HG03280 (cell line): ENCODE measurements at regions not wholly inside any gene's neighbourhood (a gene's known extent, or its start where the extent isn't known, plus 50 kb on each side); places are given as distances from the start of the nearest gene placed in this dataset.

ENCODE experiments used
- ATAC-seq: cut with Tn5 transposase; IDR thresholded peaks from one replicate; pipeline ENCODE4 v1.9.1; 2021; ENCODE audit warnings: mild to moderate bottlenecking, moderate library complexity; ENCODE audit not compliant: unreplicated experiment

DNA sequence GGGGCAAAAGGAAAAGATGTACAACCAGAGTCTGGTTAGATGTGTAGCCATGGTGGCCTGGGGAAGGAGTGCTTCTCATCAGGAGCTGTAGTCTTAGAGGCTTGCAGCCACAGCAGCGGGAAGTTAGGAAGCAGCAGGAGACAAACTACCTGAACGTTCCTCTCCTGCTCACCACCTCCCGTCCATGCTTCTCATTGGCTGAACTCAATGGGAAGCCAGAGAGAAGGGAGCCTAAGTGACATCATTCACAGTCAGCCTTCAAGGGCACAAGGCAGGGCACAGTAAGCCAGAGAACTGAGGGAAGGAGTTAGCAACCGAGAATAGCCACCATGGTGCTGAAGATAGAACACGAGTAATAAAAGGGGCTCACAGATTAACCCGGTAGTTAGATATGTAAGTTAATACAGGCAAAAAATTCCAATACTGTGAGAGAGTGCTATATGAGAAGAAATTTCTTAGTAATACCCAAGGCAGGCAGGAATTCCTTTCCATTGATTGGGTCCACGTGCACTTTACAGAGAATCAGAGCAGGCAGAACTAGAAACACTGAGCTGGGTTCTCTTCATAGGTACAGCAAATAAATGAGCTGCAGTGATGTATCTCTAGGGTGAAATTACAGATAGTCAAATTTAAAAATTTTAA, 391.5 kb upstream of the DACH1 start:
- no peak for ATAC-seq

DNA sequence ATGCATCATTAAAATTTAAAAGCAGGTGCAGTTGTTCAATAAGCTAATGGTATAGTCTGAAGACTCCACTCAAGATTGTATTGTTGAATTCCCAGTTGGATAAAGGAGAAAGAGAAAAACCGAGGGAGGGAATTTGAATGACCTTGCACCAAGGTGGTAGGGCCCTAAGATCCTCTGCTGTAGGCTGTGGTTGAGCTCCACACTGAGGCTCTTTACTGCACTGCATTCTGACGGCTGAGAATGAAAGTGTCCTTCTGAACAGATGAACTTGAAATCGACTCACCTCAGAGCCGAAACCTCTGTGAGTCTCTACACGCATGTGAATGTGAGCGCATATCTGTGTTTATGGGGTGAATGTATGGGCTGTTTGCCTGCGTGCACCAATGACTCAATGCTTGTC, 388.9 kb upstream of the DACH1 start:
- ATAC-seq, result no peak

GRCh38 chr13:72253754-72254153, 386.8 kb upstream of the DACH1 start:
- no peak for ATAC-seq

GRCh38 chr13:72246396-72246795, 379.4 kb upstream of the DACH1 start:
- no peak for ATAC-seq

- ATAC-seq, result no peak
Observed at GRCh38 chr13:72244788-72245187, 377.8 kb upstream of the DACH1 start.

GRCh38 chr13:72230131-72230530, 363.1 kb upstream of the DACH1 start:
- ATAC-seq, result no peak

GRCh38 chr13:72229067-72229466, 362.1 kb upstream of the DACH1 start:
- no peak for ATAC-seq

DNA sequence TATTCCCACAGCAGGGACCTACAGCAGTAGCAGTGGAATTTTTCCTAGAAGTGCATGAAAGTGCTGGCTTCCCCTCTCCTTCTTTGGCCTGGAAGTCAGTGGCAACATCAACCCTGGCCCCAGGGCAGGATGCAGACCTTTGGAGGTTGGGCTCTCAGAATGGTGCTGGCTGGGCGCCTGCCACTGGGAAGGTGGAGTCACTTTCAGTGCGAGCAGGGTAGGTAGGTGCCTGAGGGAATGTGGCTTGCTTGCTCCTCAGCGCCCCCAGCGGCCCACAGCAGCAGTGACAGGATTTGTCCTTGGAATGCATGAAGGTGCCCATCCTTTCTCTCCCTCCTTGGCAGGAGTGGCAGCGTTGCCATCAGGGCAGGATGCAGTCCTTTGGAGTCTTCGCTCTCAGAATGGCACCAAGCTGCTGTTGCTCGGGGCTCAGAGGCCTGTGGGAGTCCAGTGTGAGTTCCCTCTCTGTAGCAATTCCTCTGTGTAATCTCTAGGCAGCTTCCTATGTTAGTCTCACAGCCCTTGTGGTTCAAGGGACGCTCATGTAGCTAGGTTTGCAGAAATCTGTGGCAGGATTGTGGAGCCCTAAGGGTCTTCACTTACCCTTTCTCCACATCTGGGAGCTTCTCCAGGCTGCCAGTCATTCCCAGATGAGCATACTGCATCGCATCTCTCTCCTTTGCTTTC, 354.4 kb upstream of the DACH1 start:
- ATAC-seq, result no peak

DNA sequence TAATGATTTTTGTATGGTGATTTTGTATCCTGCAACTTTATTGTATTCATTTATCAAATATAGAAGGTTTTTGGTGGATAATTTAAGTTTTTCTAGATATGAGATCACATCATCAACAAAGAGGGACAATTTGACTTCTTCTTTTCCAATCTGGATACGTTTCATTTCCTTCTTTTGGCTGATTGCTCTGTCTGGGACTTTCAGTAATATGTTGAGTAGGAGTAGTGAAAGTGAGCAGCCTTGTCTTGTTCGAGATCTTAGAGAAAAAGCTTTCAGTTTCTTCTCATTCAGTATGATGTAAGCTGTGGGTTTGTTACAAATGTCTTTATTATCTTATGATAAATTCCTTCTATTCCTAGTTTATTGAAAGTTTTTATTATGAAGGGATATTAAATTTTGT, 352.0 kb upstream of the DACH1 start:
- no peak for ATAC-seq

DNA sequence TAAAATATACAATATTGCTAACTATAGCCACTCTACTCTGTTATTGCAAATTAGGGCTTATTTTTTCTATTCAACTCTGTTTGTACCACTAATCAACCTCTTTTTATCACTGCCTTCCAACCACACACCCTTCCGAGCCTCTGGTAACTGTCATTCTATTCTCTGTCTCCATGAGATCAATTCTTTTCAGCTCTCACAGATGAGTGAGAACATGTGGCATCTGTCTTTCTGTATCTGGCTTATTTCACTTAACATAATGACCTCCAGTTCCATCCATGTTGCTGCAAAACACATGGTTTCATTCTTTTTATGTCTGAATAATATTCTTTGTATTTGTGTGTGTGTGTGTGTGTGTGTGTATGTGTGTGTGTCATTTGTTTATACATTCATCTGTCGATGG, 350.1 kb upstream of the DACH1 start:
- ATAC-seq, result no peak

DNA sequence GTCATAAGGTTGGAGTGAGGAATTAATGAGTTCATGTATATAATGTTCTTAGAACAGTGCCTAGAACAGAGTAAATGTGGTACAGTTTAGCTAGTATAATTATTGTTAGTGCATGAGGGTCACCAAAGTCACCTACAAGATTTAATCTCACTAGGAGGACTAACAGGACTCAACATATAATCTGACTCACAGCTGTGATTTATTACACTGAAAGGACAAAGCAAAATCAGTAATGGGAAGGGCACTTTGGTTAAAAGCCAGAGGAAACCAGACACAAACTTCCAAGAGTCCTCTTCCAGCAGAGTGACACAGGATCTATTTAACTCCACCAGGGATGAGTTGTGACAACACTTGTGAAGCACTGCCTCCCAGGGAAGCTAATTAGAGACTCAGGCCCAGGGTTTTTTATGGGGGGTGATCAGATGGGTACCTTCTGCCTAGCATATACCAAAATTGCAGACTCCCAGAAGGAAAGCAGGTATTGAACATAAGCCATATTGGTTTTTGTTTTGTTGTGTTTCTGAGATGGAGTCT, 341.2 kb upstream of the DACH1 start:
- ATAC-seq, result no peak

DNA sequence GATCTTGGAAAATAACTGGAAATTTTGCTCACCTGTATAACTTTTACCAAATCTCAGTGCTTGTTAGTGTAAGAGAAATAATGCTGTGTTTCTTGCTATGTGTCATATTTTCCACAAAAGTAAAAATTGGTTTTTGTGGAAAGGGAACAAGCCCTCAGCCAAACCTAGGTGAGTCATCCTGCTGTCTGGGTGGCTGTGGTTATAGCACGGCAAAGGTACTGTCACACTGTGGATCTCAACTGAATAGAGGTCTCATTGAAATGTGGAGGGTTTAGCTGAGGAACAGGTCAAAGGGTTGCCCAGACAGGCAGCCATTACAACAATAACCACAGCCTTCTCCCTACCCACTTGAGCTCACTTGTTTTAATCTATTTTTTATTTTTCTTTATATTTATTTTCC, 338.8 kb upstream of the DACH1 start:
- no peak for ATAC-seq

GRCh38 chr13:72204291-72204690, 337.3 kb upstream of the DACH1 start:
- no peak for ATAC-seq

GRCh38 chr13:72201726-72202125, 334.7 kb upstream of the DACH1 start:
- ATAC-seq, result no peak

GRCh38 chr13:72199640-72200039, 332.6 kb upstream of the DACH1 start:
- ATAC-seq, result no peak

GRCh38 chr13:72198967-72199560, 332.1 kb upstream of the DACH1 start:
- ATAC-seq, result no peak

DNA sequence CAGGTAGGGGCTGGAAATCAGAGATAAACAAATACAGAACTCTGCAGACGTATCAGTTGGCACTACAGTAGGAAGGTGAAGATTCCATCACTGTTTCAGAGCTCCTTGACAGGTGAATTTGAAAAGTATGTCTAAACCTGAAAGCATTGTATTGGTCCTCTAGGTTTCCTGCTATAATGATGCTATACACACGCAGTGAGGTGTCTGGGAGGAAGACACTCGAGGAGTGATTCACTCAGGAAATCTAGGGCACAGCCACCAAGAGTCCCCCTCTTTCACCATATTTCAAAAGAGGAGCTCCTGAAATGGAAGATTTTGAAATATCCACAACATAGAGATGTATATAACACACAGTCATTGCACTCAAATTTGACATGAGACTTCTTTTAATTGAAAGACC, 331.0 kb upstream of the DACH1 start:
- no peak for ATAC-seq

DNA sequence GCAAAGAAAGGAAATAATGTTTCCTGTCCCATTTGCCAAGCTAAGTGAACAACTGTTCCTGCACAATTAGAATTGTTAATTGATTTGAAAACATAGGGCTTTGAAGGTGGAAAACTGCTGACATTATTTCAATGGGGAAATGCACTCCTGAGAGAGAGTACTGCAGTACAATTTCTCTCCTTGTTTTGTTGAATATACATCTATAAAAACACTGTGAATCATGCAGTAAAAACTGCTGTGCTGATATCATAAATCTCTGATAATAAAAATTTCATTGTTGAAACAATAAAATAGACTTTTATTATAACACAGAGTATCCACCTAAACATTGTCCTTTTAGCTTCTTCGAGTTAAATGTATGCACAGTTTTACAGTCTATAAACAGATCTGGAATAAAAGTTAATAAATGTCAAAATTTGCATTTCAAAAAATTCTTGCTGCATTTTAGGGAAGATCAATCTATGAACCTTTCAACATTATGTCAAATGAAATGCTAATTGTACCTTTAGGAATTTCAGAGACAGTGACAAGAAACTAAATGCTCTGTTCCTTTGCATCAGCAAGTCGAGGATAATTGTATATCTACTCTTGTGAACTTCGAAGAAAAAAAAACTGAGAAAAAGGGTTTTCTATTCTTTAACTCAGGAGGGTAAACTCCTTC, 328.2 kb upstream of the DACH1 start:
- ATAC-seq, result no peak

- no peak for ATAC-seq
Observed at GRCh38 chr13:72194523-72194922, 327.5 kb upstream of the DACH1 start.

DNA sequence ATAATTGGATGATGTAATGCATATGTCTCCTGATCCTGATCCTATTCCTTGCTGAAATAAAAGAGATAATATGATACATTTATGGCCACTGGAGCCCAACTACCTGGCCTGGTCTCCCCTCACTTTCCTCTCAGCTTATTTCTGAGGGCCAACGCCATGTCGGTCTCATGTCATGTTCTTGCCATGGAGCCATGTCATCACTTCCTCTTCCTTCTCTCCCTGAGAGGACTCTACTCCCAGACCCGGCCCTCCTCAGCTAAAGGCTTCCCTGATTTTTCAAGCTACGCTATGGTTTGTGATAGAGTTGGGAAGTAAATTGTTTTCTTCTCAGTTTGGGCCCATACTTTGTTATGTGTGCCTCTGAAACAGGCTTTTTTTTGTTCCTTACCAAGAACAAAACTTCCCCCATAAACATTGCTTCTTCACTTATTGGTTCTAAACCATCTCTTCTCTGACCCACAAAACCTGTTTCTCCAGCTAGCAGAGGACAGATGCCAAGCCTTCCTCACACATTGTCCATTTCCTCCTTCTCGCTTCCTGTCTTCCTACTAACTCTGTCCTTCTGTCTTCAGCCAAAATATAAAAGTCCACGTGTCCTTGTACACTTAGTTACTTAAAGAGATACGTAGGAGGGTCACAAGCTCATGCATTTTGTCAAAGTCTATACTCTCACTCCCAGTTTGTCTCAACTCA, 319.9 kb upstream of the DACH1 start:
- no peak for ATAC-seq

GRCh38 chr13:72185776-72186175, 318.8 kb upstream of the DACH1 start:
- ATAC-seq, result no peak
